ENCODE measurements at regions not wholly inside any gene's neighbourhood (a gene's known extent, or its start where the extent isn't known, plus 50 kb on each side); places are given as distances from the start of the nearest gene placed in this dataset.
"Not testable (repeated sequence)": the region's sequence is repeated elsewhere in the genome, so short reads cannot be mapped to it uniquely, and the experiment has no call there.

DNA sequence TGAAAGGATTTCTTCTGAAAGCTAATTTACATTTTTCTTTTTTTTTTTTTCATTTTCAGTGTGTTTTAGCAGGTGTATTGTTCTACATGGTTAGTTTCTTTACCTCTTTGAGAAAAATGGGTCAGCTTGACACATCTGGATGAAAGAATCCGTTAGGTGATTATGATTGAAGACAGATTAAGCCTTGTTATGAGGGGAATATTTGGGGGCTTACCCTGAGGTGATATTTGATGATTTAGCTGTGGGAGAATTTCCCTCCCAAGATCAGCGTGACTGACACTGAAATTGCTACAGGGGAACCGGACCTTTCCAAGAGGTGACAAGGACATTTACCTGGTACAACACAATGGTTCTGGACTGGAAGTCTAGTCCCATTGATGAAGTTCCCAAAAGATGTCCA lies 147.5 kb downstream of the NFKBIZ start:
- no peak for DNase-seq (ENCODE audit: low read depth)

DNA sequence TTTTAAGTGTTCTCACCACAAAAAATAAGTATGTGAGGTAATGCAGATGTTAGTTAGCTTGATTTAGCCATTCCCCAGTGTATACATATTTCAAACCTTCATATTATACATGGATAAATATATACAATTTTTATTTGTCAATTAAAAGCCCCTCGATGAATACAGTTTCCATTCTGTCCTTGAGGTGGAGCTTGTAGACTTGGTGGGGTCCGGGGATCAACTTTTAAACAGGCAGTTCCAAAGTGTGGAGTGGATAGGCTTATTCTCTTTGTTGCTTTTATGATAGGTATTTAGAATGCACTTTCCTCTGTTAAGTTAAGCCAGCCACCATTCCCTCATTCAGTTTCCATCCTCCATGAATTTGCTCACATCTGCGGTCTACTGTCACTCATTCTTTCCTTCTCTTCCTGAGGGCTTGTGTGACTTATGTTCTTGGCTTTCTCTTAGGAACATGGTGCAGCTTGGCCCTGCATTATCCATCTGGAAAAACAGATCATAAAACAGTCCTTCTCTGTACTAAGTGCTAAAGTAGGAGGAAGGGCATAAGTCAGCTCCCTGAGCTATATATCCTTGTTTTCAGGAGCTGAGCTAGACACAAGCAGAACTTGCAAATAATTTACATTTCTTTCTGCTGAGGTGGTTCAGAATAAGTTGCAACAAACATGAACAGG lies 149.1 kb downstream of the NFKBIZ start:
- no peak for DNase-seq (ENCODE audit: low read depth)

DNA sequence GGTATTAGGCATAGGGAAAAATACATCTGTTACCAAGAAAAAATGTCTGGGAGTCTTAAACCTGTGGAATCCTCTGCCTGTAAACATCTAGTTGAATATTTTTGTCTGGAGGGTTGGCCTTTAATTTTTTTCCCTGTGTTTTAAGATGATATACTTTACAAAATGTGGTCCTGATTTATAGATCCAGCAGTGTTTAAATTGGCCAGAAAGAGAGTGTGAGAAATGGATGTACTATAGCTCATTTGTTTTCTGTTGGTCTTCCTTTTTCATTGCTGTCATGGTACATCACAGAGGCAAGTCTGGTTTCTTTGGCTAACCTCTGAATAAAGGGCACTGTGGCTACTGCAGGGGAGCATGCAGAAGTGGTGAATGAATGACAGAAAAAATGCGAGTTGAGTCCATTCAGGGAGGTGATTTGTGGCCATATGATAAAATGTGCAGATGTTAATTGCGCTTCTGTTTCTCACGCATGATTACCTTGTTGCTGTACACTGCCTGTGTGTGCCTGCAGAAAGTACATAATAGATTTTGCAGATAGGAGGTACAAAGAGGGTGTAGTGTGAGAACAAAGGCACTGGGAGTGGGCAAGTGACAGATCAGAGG lies 150.0 kb downstream of the NFKBIZ start:
- no peak for DNase-seq (ENCODE audit: low read depth)

DNA sequence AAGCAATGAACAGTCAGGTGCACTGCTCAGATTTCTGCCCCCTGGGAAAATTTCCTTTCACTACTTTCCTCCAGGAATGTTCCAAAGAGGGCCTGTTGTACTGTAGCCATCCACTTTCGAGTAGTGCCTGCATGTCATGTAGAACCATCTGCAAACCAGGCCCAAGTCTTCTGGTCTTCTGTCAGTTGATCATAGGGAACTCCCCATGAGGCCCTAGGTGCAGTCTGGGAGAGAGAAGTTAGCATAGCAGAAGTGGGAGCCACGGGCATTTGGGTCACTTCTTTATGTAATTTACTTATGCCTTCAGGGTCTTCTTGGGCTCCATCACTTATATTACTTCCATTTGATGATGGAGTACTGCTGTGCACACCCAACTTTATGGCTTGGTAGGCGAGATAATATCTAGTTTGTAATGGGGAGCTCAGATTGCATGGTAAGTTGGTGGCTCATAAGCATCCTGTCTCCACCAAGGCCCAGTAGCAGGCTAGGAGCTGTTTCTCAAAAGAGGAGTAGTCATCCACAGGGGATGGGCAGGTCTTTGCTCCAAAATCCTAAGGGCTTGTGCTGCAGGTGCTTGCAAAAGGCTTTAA lies 151.4 kb downstream of the NFKBIZ start:
- no peak for DNase-seq (ENCODE audit: low read depth)

DNA sequence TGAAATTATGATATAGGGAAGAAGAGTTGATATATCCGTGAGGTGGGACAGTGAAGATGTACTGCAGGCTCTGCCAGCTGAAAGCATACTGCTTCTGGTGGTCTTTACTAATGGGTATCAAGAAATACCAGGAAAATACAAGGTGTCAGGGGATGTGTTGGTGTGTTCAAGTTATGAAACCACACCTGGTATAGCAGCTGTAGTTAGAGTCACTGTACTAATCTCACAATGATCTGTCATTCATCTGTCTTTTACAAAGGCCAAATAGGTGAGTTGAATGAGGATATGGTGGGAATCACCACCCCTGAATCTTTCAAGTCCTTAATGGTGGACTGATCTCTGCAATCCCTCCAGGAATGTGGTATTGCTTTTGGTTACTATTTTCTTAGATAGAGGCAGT lies 152.7 kb downstream of the NFKBIZ start:
- DNase-seq (ENCODE audit: low read depth) = no peak

DNA sequence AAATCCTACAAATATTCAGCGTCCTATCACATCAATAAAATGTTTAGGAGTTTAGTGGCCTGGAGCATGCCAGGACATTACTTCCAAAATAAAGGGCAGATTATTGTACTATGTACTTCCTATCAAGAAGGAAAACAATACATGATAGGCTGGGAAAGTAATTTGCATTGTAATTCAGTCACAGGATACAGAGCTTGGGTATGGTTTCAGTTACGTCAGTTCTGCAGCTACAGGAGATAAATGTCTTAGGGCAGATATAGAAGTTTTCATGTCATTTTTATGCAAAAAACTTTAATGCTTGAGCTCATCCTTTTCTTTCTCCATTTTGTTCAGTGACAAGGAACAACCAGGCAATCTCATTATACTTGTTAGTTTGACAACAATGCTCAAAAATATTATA lies 155.2 kb downstream of the NFKBIZ start:
- DNase-seq (ENCODE audit: low read depth) = no peak

DNA sequence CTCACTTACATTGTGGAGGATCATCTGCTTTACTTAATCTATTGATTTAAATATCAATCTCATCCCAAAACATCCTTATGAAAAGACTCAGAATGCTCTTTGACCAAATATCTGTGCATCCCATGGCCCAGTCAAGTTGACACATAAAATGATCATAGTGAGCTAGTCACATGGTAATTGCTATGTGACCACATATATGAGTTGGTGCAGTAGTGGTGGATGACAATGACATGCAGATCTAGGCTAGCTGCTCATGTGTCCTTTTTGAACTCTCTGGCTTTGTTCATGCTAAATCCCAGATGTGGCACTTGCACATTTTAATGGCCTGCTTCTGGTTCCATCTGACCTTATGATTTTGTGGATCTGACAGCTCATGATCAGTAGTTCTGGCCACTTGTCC lies 156.2 kb downstream of the NFKBIZ start:
- DNase-seq (ENCODE audit: low read depth) = no peak

DNA sequence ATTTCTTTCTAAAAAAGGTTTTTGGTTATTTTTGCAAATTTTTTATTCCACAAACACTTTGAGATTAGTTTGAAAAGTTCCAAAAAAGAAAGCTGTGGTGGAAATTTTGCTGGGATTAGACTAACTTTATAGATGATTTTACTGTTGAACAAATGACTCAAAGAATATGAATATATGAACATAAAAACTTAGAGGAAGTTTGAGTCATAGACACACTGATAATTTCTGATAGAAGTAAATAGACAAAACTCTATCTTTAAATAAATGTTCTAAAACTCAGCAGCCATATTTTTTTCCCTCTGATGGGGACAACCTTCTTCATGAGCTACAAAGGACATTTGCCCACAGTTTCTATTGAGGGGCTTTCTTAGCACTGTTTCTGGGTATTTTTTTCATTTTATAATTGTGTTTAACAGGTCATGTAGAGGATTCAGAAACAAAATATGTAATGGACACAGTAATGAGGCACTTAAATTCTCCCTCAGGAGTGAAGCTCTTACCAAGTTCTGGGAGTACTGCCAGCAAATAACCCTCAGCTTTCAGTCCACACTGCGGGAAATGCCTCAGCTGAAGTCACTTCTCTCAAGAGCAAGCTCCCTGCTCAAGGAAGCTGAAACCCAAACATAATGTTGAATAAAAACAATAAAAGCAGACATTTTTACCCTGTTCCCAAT lies 157.6 kb downstream of the NFKBIZ start:
- DNase-seq (ENCODE audit: low read depth) = peak; percentile 88

DNA sequence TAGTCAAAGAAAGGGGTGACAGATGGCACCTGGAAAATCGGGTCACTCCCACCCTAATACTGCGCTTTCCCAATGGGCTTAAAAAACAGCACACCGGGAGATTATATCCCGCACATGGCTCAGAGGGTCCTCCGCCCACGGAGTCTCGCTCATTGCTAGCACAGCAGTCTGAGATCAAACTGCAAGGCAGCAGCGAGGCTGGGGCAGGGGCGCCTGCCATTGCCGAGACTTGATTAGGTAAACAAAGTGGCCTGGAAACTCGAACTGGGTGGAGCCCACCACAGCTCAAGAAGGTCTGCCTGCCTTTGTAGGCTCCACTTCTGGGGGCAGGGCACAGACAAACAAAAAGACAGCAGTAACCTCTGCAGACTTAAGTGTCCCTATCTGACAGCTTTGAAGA lies 159.1 kb downstream of the NFKBIZ start:
- DNase-seq (ENCODE audit: low read depth) = not testable (repeated sequence)

DNA sequence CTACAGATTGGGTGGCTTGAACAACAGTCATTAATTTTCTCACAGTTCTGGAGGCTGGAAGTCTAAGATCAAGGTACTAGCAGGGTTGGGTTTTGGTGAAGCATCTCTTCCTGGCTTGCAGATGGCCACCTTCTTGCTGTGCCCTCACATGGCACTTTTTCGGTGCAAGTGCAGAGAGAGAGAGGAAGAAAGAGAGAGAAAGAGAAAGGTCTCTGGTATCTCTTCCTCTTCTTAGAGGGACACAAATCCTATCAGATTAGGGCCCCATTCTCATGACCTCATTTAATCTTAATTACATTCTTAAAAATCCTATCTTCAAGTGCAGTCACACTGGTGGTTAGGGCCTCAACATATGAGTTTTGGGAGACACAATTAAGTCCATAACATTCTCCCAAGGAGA lies 167.1 kb downstream of the NFKBIZ start:
- no peak for DNase-seq (ENCODE audit: low read depth)

DNA sequence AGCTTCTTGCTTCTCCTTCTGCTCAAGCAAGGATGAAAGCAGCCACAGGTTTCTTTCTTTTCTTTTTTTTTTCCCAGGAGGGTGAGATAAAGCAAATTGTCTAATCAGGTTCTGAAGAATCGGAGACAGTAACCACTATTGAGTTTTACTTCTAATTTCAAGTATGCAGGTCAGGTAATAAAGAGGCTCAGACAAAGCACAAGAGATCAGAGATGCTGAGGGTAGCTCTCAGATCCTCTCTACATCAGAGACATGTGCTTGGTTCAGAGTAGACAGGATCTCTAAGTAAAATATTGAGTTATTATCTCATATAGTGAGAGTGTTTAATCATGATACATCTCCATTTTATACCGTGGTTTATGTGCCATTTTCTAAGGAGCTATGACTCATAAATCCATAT lies 168.5 kb downstream of the NFKBIZ start:
- no peak for DNase-seq (ENCODE audit: low read depth)

DNA sequence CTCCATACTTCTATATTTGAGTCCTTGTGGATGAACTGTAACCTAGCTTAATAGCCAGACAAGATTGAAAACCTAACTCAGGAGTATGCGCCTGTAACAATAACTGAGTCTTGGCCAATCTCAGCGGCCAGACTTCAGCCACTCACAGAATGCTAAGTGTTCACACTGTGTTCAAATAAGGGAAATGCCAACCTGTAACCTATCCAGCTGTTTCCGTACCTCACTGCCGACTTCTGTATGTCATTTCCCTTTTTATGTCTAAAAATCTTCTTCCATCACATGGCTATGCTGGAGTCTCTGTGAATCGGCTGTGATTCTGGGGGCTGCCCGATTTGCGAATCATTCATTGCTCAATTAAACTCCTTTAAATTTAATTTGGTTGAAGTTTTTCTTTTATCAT lies 169.2 kb downstream of the NFKBIZ start:
- no peak for DNase-seq (ENCODE audit: low read depth)

DNA sequence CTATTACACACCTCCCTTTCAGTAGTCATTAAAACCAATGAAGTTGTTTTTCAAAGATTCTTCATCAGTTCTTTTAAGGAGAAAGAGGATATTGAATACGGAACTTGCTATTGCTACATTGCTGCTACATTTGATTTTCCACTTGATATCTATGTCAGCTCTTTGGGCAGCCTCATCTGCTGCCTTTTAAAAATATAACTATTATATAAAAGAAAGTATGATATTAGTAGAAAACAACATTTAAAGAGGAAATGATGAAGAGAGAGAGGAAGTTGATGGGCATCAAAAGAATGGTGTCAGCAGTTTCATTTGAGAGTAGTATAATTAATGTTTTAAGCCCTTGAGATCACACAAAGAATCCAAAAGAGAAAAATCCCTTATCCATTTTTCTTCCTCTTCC lies 171.4 kb downstream of the NFKBIZ start:
- no peak for DNase-seq (ENCODE audit: low read depth)

DNA sequence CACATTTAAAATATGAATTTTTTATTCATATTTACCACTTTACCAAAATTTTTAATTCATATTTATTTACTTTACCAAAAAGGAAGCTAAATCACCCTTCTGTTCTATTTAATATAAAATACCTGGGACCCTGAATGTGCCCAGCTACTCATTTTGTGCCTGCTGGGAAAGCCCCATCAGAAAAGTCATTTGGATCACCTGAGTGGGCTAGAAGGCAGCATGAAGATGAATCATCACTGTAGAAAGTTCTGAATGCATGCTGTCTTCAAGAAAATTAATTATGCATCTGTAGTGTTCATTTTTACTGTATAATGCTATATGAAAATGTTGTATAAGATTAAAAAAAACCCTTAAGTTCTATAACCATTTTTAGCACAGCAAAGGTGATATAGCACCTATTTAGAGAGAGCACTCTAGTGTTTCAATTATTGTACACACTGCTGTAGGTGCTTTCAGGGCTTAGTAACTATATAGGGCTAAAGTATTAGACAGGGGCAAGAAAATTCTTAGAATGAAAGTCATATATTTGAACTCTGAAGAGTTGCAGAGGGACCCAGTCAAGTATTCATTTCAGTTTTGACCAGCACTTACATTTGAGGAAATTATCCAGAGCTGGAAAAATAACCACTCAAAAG lies 175.1 kb downstream of the NFKBIZ start:
- DNase-seq (ENCODE audit: low read depth) = no peak

DNA sequence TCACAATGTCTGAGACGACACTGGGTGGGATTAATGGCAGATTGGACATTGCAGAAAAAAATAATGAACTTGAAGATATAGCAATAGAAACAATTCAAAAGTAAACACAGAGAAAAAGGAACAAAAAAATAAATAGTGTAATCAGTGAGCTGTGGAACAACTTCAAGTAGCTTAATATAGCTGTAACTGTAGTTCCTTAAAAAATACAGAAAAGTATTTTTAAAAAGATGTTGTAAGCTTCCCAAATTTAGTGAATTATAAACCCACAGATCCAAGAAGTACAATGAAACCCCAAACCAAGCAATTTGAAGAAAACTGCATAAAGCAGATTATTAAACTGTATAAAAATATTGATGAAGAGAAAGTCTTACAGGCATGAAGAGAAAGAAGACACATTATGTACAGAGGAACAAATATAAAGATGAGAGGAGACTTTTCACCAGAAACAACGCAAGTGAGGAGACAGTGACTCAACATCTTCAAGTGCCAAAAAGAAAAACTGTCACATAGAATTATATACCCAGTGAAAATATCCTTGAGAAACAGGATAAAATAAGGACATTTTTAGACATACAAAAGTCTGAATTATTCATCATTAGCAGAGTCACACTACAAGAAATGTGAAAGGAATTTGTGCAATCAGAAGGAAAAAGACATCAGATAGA lies 176.4 kb downstream of the NFKBIZ start:
- no peak for DNase-seq (ENCODE audit: low read depth)

DNA sequence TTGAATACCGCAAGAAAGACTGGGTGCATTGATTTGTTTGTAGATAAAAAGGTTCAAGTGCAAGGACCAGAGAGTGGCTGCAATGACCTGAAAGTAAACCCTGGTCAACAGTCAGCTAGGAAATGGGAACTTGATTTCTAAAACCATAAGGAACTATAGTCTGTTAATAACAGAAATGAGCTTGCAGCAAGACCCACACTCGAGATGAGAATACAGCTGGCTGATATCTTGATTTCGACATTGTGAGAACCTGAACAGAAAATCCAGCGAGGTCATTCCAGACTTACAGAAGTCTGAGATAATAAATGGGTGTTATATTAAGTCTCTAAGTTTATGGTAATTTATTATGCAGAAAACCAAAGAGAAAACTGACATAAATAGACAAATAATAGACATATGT lies 177.3 kb downstream of the NFKBIZ start:
- no peak for DNase-seq (ENCODE audit: low read depth)

DNA sequence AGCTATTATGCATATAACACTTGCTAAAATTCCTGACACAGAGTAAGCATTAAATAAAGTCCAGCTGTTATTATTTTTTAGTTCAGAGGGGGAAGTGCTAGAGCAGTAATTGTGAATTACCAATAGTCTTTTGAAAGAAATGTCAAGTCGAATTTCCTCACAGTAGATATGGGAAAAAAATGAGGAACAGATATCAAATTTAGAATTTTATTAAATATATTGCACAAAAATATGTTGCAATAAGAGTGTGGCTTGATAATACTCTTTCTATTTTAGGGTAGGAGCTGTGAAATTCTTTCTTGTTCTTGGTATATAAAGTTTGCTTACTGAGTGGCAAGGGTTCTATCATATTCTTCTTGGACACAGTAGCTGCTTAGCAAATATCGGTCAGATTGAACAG lies 181.3 kb downstream of the NFKBIZ start:
- no peak for DNase-seq (ENCODE audit: low read depth)

DNA sequence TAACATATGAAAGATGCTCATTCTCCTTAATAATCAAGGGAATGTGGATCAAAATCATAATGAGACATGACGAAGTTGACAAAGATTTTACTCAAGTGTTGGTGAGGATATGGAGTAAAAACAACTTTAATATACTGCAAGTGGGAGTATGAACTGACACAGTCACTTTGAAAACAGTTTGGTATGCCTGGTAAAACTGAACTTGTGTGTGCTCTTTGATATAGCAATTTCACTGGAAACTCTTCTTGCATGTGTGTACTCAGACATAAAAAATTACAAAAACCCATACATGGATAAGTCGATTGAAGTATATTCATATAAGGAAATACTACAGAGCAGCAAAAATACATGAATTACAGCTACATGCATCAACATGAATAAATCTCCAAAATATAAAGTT lies 182.5 kb downstream of the NFKBIZ start:
- no peak for DNase-seq (ENCODE audit: low read depth)

DNA sequence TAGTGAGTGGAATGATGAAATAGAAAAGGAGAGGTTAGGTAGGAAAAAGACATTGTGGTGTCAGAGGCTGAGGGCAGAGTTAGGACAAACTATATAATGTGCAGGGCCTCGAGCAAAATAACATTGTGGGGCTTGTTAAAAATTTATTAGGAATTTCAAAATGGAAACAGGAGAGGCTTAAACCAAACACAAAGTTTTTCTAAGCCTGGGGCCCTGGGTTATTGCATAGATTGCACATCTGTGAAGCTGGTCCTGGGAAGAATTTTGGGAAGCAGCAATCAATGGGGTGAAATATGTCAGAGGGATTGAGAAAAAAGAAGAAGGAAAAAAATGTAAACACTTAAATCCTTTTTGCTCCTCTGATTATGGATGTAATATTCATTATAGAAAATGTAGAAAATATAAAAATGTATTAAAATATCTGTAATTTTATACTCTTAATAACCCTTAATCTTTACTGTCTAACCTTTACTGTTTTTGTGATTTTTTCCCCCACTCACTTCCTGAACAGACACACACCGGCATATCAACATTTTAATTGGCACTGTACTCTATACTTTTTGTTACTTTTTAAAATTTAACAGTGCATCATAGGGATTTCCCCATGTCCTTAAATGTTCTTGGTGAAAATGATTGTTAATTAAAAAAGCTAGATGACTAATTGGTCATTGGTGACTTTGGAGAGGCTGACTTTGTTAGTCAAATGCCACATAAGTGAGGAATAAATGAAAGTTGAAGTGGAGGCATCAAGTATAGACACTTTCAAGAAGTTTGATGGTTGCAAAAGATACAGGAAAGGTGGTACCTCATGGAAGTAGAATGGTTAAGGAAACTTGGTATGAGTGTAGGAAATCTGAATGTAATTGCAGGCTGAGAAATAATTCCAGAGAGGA lies 183.4 kb downstream of the NFKBIZ start:
- no peak for DNase-seq (ENCODE audit: low read depth)

DNA sequence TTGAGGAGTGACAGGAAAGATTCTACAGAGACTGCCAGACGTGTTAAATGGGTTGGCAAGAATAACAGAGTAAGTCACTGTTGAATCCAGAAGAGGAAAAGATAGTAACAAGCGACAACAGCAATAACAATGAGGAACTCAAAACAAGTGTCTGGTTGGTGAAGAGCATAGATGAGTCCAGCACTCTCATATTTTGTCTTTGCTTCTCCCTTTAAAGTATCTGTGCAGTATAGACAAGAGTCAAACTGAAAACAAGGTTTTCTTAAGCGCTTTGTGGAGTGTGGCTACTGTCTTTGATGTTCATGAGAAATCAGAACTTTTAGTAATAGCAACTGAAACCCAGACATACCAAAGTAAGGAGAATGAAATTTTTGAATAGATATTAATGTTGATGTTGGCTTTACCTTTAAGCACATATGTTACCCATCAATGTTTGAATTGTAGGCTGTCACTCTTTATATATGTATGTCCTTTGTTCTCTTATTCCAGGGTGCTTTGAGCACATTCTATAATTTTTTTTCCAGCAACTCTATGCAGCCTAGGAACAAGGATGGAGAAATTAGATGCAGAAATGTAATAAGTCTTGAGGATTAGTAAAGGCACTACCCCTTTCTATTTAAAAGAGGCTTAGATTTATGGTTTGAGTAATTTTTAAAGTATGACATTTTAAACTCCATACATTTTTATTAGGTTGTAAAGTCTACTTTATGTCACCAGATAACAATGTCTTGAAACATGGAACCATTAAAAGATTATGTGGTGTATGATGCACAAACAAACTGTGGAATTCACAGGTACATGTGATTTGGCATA lies 185.5 kb downstream of the NFKBIZ start:
- no peak for DNase-seq (ENCODE audit: low read depth)

All from ELR (cell line).